HepG2 (cell line): ENCODE measurements at regions not wholly inside any gene's neighbourhood (a gene's known extent, or its start where the extent isn't known, plus 50 kb on each side); places are given as distances from the start of the nearest gene placed in this dataset.

Experiments used
- ATAC-seq: fragments of 200-7000 bp; cut with Tn5 transposase; 3 replicates; pipeline ENCODE4 v1.9.1; 2020; ENCODE audit warnings: mild to moderate bottlenecking, moderate library complexity
- BruUV-seq: library from RNA; stranded (reverse); fragments of 400-500 nt; replicated peaks from 2 replicates; lab custom pipeline; 2021; lab: Mats Ljungman, UMichigan
- CTCF ChIA-PET: fragments of 300-600 bp; formaldehyde crosslinking; extraction: SDS; loops from one replicate; lab custom pipeline; 2021; ENCODE audit warnings: low total read pairs, inconsistent platforms, low intra/inter-chr PET ratio; lab: Yijun Ruan, JAX
- POLR2A ChIA-PET: fragments of 350-600 bp; sonication (Branson Sonifier 250); formaldehyde crosslinking; loops from one replicate; lab custom pipeline; 2020; ENCODE audit warnings: antibody characterized with exemption, inconsistent platforms; lab: Yijun Ruan, JAX
- DNase-seq: peaks from one replicate; pipeline ENCODE4 v3.0.0-alpha.2; 2015; ENCODE audit warnings: low spot score
- FAIRE-seq: peaks from 3 replicates; lab custom pipeline; 2011; peaks lifted over from hg19 to GRCh38; lab: Jason Lieb, UNC
- H2AFZ ChIP-seq: one replicate; pipeline ENCODE4 v1.6.1; 2011; ENCODE audit warnings: low read length, inconsistent platforms
- H3K27ac ChIP-seq: fragments of 300-600 bp; 3 replicates; pipeline ENCODE4 v1.8.0; 2011; ENCODE audit warnings: mixed run types, mild to moderate bottlenecking, mixed read lengths, low read length, inconsistent platforms; ENCODE audit not compliant: insufficient read depth; ENCODE audit errors: extremely low read length
- H3K27me3 ChIP-seq, 2 experiments: fragments of 200-600 bp in 1 of 2; 2 replicates in 1 of 2; 3 replicates in 1 of 2; pipeline versions ENCODE4 v1.6.0 to v1.8.0; 2011; ENCODE audit warnings: low read length in 2 of 2, mild to moderate bottlenecking in 2 of 2, moderate library complexity in 2 of 2, inconsistent platforms in 1 of 2; ENCODE audit not compliant: insufficient read depth in 2 of 2, control insufficient read depth in 1 of 2
- H3K36me3 ChIP-seq, 2 experiments: fragments of 200-600 bp in 1 of 2; replicated peaks in 1 of 2; 2 replicates in 1 of 2; 3 replicates in 1 of 2; pipeline versions ENCODE4 v1.5.1 to v1.8.0; 2011; ENCODE audit warnings: low read length in 2 of 2, inconsistent platforms in 1 of 2; ENCODE audit not compliant: insufficient read depth in 2 of 2, control insufficient read depth in 1 of 2
- H3K4me1 ChIP-seq: 2 replicates; pipeline ENCODE4 v1.5.1; 2012; ENCODE audit warnings: low read length, inconsistent platforms; ENCODE audit not compliant: insufficient read depth
- H3K4me2 ChIP-seq: 2 replicates; pipeline ENCODE4 v1.6.0; 2011; ENCODE audit warnings: low read depth, low read length, inconsistent platforms
- H3K4me3 ChIP-seq, 3 experiments: fragments of 200-600 bp in 1 of 3; sonication (generic), shearing (Covaris generic) in 1 of 3; replicated peaks in 1 of 3; 2 replicates each; pipeline ENCODE4 v1.5.1; 2011 to 2016; ENCODE audit warnings: low read length in 3 of 3, inconsistent platforms in 2 of 3, low read depth in 2 of 3, mild to moderate bottlenecking in 2 of 3, control low read depth in 1 of 3, mixed read lengths in 1 of 3; ENCODE audit not compliant: insufficient read depth in 1 of 3
- H3K79me2 ChIP-seq: one replicate; pipeline ENCODE4 v1.6.1; 2011; ENCODE audit warnings: low read length, inconsistent platforms; ENCODE audit not compliant: insufficient read depth
- H3K9ac ChIP-seq: 2 replicates; pipeline ENCODE4 v1.6.0; 2011; ENCODE audit warnings: mild to moderate bottlenecking, low read depth, low read length, inconsistent platforms; ENCODE audit not compliant: insufficient read depth
- H3K9me3 ChIP-seq: 2 replicates; pipeline ENCODE4 v1.5.1; 2012; ENCODE audit warnings: mild to moderate bottlenecking, low read length
- H4K20me1 ChIP-seq: 2 replicates; pipeline ENCODE4 v1.6.0; 2011; ENCODE audit warnings: inconsistent platforms, mild to moderate bottlenecking, low read length, moderate library complexity; ENCODE audit not compliant: insufficient read depth
- HES4 ChIP-seq: sonication (generic); formaldehyde crosslinking; IDR thresholded peaks from 2 replicates; pipeline ENCODE4 v1.9.0; 2021; ENCODE audit warnings: mild to moderate bottlenecking, missing genetic modification reagents, borderline replicate concordance
- HOXA5 ChIP-seq: sonication (generic); formaldehyde crosslinking; IDR thresholded peaks from 2 replicates; pipeline ENCODE4 v1.4.0; 2020; ENCODE audit warnings: missing genetic modification reagents
- MAFF ChIP-seq: IDR thresholded peaks from 2 replicates; pipeline ENCODE4 v1.6.1; 2011; ENCODE audit warnings: low read depth, low read length, improper control_type of control experiment
- MTA1 ChIP-seq: sonication (generic); formaldehyde crosslinking; IDR thresholded peaks from 2 replicates; pipeline ENCODE4 v1.4.0; 2020; ENCODE audit warnings: missing genetic modification reagents, mild to moderate bottlenecking, borderline replicate concordance
- RBAK ChIP-seq: sonication (generic); formaldehyde crosslinking; IDR thresholded peaks from 2 replicates; pipeline ENCODE4 v1.5.1; 2020; ENCODE audit warnings: mild to moderate bottlenecking, missing genetic modification reagents
- ZFP1 ChIP-seq: IDR thresholded peaks from 2 replicates; pipeline ENCODE4 v1.6.1; 2016
- ZNF432 ChIP-seq: sonication (generic); formaldehyde crosslinking; IDR thresholded peaks from 2 replicates; pipeline ENCODE4 v1.5.0; 2020; ENCODE audit warnings: missing genetic modification reagents, mild to moderate bottlenecking, borderline replicate concordance
- ZNF576 ChIP-seq: sonication (generic); formaldehyde crosslinking; IDR thresholded peaks from 2 replicates; pipeline ENCODE4 v1.4.0; 2020; ENCODE audit warnings: mild to moderate bottlenecking, missing genetic modification reagents
- WGBS: methylation state at CpG from one replicate; pipeline ENCODE4 v1.1.6; 2017; ENCODE audit warnings: low lambda C conversion rate; 5-methylcytosine and 5-hydroxymethylcytosine counted together
- in situ Hi-C: cut with HindIII; loops from 2 replicates; pipeline ENCODE4 v1.10.0; 2017; ENCODE audit warnings: low pct_unique_long_range_greater_than_20kb; ENCODE audit not compliant: extremely low pct_ligation_motif_present
- intact Hi-C: fragments of 100-400 bp; cut with micrococcal nuclease; formaldehyde crosslinking; loops from one replicate; pipeline ENCODE4 v1.10.0; 2022; ENCODE audit not compliant: unreplicated experiment

DNA sequence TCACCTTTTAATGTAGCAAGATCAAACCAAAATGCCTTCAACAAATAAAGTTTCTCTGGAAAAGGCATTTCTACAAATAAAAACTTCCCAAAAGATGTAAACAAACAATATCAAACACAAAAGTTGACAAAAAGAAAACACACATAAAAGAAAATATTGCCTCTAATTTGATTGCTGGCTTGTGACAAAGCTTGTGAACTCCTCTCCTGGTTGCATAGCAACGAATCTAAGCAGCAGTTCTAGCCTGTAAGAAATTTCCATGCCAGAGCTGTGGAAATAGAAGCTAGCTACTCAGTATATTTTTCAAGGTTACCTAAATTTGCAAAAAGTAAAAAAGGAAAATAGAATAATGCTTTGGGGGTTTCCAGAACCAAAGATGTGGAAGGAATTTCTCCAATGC lies 173.9 kb upstream of the CDK1 start:
- intact Hi-C loops (no loop called here), in situ Hi-C loops (no loop called here)
- DNase-seq (no peak), ATAC-seq (no peak), FAIRE-seq (no peak)
- Histone ChIP-seq H3K9ac (no peak overlapping the region), H3K27me3 (no peaks in the 10 kb centered on the region), H3K27ac (no peak overlapping the region), H3K79me2 (no peaks in the 10 kb centered on the region), H4K20me1 (no peaks in the 10 kb centered on the region), H2AFZ (no peak overlapping the region), H3K4me3 (no peak overlapping the region), H3K4me2 (no peak overlapping the region), H3K4me1 (no peaks in the 10 kb centered on the region), H3K36me3 (no peaks in the 10 kb centered on the region), H3K9me3 (no peaks in the 10 kb centered on the region)
- CTCF ChIA-PET: no interaction called here
- POLR2A ChIA-PET: no interaction called here
- BruUV-seq: no TSS peak
- WGBS: 0% methylated on average over 1 of the region's 1 CpG
- TF ChIP-seq ZFP1 (no peak), ZNF432 (CRISPR knock-in tag) (no peak)

DNA sequence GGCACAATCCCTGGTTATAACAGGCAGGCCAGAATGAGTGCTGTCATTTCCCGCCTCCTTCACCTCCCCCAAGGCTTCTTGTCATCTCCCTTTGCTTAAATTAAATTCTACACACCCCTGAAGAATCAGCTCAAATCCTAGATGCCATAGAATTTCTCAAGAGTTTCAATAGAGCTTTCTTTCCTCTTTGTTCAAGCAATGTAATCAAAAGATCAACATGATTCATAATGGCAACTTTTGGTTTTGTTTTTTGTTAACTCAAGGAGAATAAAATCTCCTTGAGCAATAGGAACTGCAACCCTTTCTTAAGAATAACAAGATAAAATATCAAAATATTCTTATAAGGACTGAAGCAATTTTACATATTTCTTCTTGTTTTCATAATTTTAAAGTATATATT lies 180.8 kb upstream of the CDK1 start:
- in situ Hi-C loops: no loop called here
- ChIA-PET POLR2A (no interaction called here), CTCF (no interaction called here)

DNA sequence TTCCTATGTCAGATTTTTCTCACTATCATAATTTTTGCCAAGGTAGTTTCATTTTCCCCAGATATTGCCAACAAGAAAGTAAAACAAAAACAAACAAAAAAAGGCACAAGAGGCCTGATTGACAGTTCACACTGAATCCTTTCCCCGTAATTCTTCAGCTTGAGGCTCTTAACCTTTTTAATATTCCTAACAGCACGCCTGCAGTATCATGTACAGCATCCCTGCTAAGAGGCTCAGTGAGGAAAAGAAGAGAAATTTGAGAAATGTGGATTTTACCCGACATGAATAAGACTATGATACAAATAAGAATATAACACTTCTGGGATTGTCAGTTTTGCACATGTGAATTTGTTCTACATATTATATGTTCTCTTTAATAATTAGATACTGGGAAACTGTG lies 182.4 kb upstream of the CDK1 start:
- CTCF ChIA-PET: no interaction called here
- Histone ChIP-seq H3K4me2 (no peak overlapping the region), H4K20me1 (no peaks in the 10 kb centered on the region), H3K9ac (no peak overlapping the region), H3K27ac (no peak overlapping the region), H3K4me1 (no peaks in the 10 kb centered on the region), H3K9me3 (no peaks in the 10 kb centered on the region), H3K79me2 (no peaks in the 10 kb centered on the region), H3K4me3 (no peak overlapping the region), H2AFZ (no peak overlapping the region), H3K27me3 (no peaks in the 10 kb centered on the region), H3K36me3 (no peaks in the 10 kb centered on the region)
- in situ Hi-C loops (no loop called here), intact Hi-C loops (no loop called here)
- TF ChIP-seq MTA1: no peak
- TF ChIP-seq RBAK (CRISPR knock-in tag): no peak
- TF ChIP-seq MAFF: no peak
- no peak for TF ChIP-seq HES4
- TF ChIP-seq ZNF576 (CRISPR knock-in tag): no peak
- BruUV-seq: no TSS peak
- ATAC-seq (no peak), DNase-seq (no peak), FAIRE-seq (no peak)
- POLR2A ChIA-PET: no interaction called here
- 0% methylated on average over 3 of the region's 3 CpGs for WGBS

More for the DNA sequence above, 180.8 kb upstream of the CDK1 start:
- Histone ChIP-seq H3K4me2 (no peak overlapping the region), H3K9ac (no peak overlapping the region), H3K9me3 (no peaks in the 10 kb centered on the region), H3K79me2 (no peaks in the 10 kb centered on the region), H3K27me3 (no peaks in the 10 kb centered on the region), H3K4me3 (no peak overlapping the region), H4K20me1 (no peaks in the 10 kb centered on the region), H2AFZ (no peak overlapping the region), H3K4me1 (no peaks in the 10 kb centered on the region), H3K27ac (no peak overlapping the region), H3K36me3 (no peaks in the 10 kb centered on the region)
- DNase-seq (no peak), ATAC-seq (no peak), FAIRE-seq (no peak)
- no TSS peak for BruUV-seq
- TF ChIP-seq HOXA5: no peak
- intact Hi-C loops: no loop called here
- WGBS: 0% methylated on average over 1 of the region's 1 CpG
